D721Med (cell line): ENCODE measurements at regions not wholly inside any gene's neighbourhood (a gene's known extent, or its start where the extent isn't known, plus 50 kb on each side); places are given as distances from the start of the nearest gene placed in this dataset.
"Not testable (repeated sequence)": the region's sequence is repeated elsewhere in the genome, so short reads cannot be mapped to it uniquely, and the experiment has no call there.

Source experiments
- DNase-seq: peaks from one replicate; pipeline ENCODE4 v3.0.0; 2011; ENCODE audit warnings: low spot score; ENCODE audit not compliant: insufficient read length
- FAIRE-seq: peaks from 2 replicates; lab custom pipeline; 2011; peaks lifted over from hg19 to GRCh38; lab: Jason Lieb, UNC
- TF ChIP-seq, protein P1 (sequence below): IDR thresholded peaks from 2 replicates; pipeline ENCODE4 v1.5.1; 2012; ENCODE audit warnings: mild to moderate bottlenecking, control low read depth; ENCODE audit not compliant: insufficient read depth; ENCODE audit errors: missing control alignments

GRCh38 chr13:83088858-83089257 is 793.4 kb downstream of the SLITRK1 start:
- TF ChIP-seq, protein P1, sequence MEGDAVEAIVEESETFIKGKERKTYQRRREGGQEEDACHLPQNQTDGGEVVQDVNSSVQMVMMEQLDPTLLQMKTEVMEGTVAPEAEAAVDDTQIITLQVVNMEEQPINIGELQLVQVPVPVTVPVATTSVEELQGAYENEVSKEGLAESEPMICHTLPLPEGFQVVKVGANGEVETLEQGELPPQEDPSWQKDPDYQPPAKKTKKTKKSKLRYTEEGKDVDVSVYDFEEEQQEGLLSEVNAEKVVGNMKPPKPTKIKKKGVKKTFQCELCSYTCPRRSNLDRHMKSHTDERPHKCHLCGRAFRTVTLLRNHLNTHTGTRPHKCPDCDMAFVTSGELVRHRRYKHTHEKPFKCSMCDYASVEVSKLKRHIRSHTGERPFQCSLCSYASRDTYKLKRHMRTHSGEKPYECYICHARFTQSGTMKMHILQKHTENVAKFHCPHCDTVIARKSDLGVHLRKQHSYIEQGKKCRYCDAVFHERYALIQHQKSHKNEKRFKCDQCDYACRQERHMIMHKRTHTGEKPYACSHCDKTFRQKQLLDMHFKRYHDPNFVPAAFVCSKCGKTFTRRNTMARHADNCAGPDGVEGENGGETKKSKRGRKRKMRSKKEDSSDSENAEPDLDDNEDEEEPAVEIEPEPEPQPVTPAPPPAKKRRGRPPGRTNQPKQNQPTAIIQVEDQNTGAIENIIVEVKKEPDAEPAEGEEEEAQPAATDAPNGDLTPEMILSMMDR, result no peak
- no peak for FAIRE-seq
- DNase-seq, result no peak

DNA sequence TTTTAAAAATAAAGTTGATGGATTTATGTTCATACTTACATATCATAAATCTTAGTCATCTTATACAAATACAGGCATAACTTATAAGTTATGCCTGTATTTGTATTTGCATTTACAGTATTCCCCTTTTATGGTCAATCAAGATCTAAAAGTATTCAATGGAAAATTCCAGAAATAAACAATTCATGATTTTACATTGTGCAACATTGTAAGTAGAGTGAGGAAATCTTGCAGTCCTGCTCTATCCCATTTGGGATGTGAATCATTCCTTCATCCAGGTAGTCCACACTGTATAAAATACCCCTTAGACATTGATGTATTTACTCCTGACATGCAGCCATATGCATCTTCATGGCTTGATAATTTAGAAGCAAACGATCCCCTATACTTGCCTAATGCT is 795.3 kb downstream of the SLITRK1 start:
- TF ChIP-seq, protein P1, result no peak
- DNase-seq, result no peak
- no peak for FAIRE-seq

DNA sequence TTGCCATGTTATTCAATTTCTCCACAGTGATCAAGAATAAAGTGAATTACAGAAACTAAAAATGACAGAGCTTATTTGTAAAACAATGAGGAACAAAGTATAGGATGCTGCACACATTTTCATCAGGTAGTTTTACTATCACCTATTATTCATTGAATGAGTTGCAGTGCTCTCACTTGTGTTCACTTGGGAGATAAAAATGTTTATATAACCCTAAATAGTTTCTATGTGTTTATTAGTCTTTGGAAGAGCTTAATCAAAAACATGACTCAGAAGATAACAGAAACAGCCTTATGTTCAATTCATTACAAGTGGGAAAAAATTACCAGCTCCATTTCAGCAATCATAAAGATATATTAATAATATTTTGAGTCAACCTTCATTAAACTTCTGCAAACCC is 796.2 kb downstream of the SLITRK1 start:
- DNase-seq (no peak), FAIRE-seq (no peak)
- TF ChIP-seq, protein P1, result no peak

GRCh38 chr13:83085186-83085900 is 796.9 kb downstream of the SLITRK1 start:
- DNase-seq (no peak), FAIRE-seq (no peak)
- TF ChIP-seq, protein P1, result no peak

DNA sequence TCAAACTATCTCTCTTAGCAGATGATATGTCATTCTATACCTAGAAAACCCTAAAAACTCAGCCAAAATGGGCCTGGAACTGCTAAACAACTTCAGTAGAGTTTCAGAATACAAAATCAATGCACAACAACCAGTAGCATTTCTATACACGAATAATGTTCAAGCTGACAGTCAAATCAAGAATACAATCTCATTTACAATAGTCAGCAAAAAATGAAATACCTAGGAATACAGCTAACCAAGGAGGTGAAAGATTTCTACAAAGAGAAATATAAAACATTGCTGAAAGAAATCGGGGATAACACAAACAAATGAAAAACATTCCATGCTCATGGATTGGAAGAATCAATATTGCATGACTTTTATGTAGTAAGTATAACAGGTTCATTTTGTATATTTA is 804.8 kb downstream of the SLITRK1 start:
- DNase-seq, result no peak
- peak; percentile 6 for FAIRE-seq
- TF ChIP-seq, protein P1, result no peak

DNA sequence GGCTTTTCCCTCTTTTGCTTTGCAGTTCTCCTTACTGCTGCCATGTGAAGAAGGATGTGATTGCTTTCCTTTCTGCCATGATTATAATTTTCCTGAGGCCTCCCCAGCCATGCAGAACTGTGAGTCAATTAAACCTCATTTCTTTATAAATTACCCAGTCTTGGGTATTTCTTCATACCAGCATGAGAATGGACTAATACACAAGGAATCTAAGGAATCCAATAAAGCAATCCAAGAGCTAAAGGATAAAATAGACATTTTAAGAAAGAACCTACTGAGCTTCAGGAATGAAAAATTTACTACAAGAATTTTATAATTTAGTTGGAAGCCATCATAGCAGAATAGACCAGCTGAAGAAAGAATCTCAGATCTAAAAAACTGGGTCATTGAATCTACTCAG is 808.3 kb downstream of the SLITRK1 start:
- not testable (repeated sequence) for DNase-seq, FAIRE-seq

GRCh38 chr13:83065108-83065507 is 817.2 kb downstream of the SLITRK1 start:
- TF ChIP-seq, protein P1, result no peak
- FAIRE-seq (peak; percentile 46), DNase-seq (no peak)
